ENCODE measurements at regions not wholly inside any gene's neighbourhood (a gene's known extent, or its start where the extent isn't known, plus 50 kb on each side); places are given as distances from the start of the nearest gene placed in this dataset.

DNA sequence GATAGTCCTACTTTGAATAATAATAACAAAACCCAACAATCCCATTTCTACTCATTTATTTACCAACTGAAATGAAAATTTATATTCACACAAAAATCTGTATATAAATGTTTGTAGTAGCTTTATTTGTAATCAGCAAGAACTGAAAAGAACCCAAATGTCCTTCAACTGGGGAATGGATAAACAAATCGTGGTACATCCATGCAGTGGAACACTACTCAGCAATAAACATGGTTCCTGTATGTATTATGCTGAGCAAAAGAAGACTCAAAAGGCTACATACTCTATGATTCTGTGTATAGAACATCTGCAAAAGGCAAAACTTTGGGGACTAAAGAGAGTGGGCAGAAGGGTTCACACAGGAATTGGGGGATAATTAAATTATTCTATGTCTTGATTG, 136.1 kb upstream of the HAND1 start:
- TF ChIP-seq POLR2A (IDR thresholded peaks at IDR 0.05), result no peak
- TF ChIP-seq, protein P1, sequence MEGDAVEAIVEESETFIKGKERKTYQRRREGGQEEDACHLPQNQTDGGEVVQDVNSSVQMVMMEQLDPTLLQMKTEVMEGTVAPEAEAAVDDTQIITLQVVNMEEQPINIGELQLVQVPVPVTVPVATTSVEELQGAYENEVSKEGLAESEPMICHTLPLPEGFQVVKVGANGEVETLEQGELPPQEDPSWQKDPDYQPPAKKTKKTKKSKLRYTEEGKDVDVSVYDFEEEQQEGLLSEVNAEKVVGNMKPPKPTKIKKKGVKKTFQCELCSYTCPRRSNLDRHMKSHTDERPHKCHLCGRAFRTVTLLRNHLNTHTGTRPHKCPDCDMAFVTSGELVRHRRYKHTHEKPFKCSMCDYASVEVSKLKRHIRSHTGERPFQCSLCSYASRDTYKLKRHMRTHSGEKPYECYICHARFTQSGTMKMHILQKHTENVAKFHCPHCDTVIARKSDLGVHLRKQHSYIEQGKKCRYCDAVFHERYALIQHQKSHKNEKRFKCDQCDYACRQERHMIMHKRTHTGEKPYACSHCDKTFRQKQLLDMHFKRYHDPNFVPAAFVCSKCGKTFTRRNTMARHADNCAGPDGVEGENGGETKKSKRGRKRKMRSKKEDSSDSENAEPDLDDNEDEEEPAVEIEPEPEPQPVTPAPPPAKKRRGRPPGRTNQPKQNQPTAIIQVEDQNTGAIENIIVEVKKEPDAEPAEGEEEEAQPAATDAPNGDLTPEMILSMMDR (IDR thresholded peaks at IDR 0.05), result no peak
